ENCODE measurements at regions not wholly inside any gene's neighbourhood (a gene's known extent, or its start where the extent isn't known, plus 50 kb on each side); places are given as distances from the start of the nearest gene placed in this dataset.

DNA sequence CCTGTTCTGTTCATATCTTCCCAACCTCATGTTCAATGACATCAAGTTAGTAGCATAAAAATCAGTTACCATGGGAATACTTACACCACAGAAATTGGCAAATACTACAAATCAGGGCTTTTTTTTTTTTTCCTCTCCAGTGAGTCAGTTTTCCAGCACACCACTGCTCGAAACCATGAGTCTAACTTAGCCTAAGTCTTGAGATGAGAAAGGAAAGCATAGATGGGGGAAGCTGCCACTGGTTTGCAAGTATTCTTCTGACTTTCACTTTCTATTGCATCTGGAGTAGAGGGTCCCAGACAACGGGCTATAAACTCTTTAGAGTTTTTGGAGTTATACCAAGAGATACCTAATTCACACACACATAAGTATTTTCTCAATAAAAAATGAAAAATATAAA, 416.1 kb upstream of the LMCD1 start:
- TF ChIP-seq EZH2 (IDR thresholded peaks at IDR 0.05; ENCODE audit: low read length, missing control alignments), result no peak
- TF ChIP-seq, protein P1, sequence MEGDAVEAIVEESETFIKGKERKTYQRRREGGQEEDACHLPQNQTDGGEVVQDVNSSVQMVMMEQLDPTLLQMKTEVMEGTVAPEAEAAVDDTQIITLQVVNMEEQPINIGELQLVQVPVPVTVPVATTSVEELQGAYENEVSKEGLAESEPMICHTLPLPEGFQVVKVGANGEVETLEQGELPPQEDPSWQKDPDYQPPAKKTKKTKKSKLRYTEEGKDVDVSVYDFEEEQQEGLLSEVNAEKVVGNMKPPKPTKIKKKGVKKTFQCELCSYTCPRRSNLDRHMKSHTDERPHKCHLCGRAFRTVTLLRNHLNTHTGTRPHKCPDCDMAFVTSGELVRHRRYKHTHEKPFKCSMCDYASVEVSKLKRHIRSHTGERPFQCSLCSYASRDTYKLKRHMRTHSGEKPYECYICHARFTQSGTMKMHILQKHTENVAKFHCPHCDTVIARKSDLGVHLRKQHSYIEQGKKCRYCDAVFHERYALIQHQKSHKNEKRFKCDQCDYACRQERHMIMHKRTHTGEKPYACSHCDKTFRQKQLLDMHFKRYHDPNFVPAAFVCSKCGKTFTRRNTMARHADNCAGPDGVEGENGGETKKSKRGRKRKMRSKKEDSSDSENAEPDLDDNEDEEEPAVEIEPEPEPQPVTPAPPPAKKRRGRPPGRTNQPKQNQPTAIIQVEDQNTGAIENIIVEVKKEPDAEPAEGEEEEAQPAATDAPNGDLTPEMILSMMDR (conservative IDR thresholded peaks at IDR 0.05 in 1 of 2, IDR thresholded peaks at IDR 0.05 in 1 of 2; ENCODE audit: low read depth in 1 of 2, low read length in 2 of 2), result no peak
